Aorta (tissue), 5 donors: ENCODE measurements at regions not wholly inside any gene's neighbourhood (a gene's known extent, or its start where the extent isn't known, plus 50 kb on each side); places are given as distances from the start of the nearest gene placed in this dataset.
A peak's percentile ranks its signal among the peaks of the same experiment; 100 is the strongest.

Source experiments
- ATAC-seq: fragments of 200-7000 bp; cut with Tn5 transposase; one replicate; pipeline ENCODE4 v1.9.1; 2022; ENCODE audit warnings: moderate library complexity; ENCODE audit not compliant: low FRiP score
- DNase-seq, 2 donors: peaks; one replicate each; pipeline ENCODE4 v3.0.0-alpha.2; 2020
- H3K27ac ChIP-seq, 2 donors: one replicate each; pipeline ENCODE4 v1.5.1; 2013; ENCODE audit warnings: low read length in 2 of 2, mild to moderate bottlenecking in 2 of 2, moderate library complexity in 2 of 2, control low read depth in 1 of 2, inconsistent platforms in 1 of 2, low read depth in 1 of 2
- H3K27me3 ChIP-seq, 2 donors: one replicate each; pipeline ENCODE4 v1.6.1; 2013; ENCODE audit warnings: control low read depth in 1 of 2, low read length in 1 of 2, mild to moderate bottlenecking in 1 of 2, moderate library complexity in 1 of 2; ENCODE audit not compliant: insufficient read depth in 2 of 2, control insufficient read depth in 1 of 2
- H3K36me3 ChIP-seq, 2 donors: one replicate each; pipeline ENCODE4 v1.6.1; 2013; ENCODE audit warnings: control low read depth in 1 of 2, low read length in 1 of 2, mild to moderate bottlenecking in 1 of 2; ENCODE audit not compliant: insufficient read depth in 2 of 2, control insufficient read depth in 1 of 2
- H3K4me1 ChIP-seq, 2 donors: one replicate each; pipeline ENCODE4 v1.6.1; 2013; ENCODE audit warnings: low read length in 2 of 2, control low read depth in 1 of 2, mild to moderate bottlenecking in 1 of 2, moderate library complexity in 1 of 2; ENCODE audit not compliant: insufficient read depth in 2 of 2, control insufficient read depth in 1 of 2
- H3K4me3 ChIP-seq, 2 donors: one replicate each; pipeline ENCODE4 v1.5.1; 2013; ENCODE audit warnings: low read length in 2 of 2, control low read depth in 1 of 2, mild to moderate bottlenecking in 1 of 2
- H3K9me3 ChIP-seq: one replicate; pipeline ENCODE4 v1.6.1; 2013; ENCODE audit warnings: mild to moderate bottlenecking, low read length; ENCODE audit not compliant: control insufficient read depth
- WGBS, 2 donors: extraction: QIAGEN DNeasy Blood & Tissue Kit; methylation state at CpG; one replicate each; pipeline ENCODE4 v1.1.7; 2013; 5-methylcytosine and 5-hydroxymethylcytosine counted together
- intact Hi-C, 2 donors: fragments of 100-400 bp; cut with DNase I; formaldehyde crosslinking; loops; one replicate each; pipeline versions ENCODE4 v1.14.2 to v1.15.0; 2022
- donor health status: healthy with polysubstance abuse.
- donor health status: Bipolar disorder and iron deficiency.
- donor health status: DM: no; HTN: no; CAD: no.
- donor health status: DM: no; HTN: no; CAD: no.
- donor health status: DM: yes; HTN: yes; CAD: no.

DNA sequence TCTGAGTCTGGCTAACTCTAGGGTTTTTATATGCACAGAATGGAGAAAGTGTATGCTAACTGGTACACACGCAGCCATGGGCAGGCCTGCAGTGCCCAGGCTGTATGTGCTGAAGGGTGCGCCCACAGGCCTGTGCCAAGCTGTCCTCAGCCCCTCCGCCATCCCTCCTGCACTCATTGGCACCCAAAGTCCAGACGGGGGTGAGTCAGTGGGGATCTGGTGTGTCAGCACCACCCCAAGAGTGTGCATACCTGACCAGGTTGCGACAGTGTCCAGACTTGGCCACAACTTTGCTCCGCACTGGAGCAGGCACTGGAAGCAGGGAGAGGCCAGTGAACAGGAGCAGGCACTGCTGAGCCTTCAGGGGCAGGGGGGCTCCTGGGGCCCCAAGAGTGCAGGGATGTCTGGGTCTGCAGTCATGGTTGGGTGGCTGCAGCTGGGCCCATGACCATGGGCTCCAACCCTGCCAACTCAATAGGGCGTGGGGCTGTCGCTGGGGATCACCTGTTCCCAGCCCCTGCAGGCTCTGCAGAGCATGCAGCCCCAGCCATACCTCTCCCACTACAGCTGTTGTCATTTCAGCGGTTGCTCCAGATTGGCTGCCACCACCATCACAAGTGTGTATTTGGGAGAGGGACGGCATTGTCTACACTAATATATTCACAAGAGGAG, 717.8 kb downstream of the EPHA7 start:
- WGBS, 2 donors = 93 to 94% methylated on average over 10 of the region's 10 CpGs
- peak in 1 of 2 donors; percentile 50 for DNase-seq
- H3K36me3 ChIP-seq = no peaks in the 10 kb centered on the region
- H3K27me3 ChIP-seq = no peaks in the 10 kb centered on the region
- no peaks in the 10 kb centered on the region for H3K4me1 ChIP-seq
- H3K27ac ChIP-seq = no peak overlapping the region
- no peak overlapping the region for H3K4me3 ChIP-seq
- intact Hi-C loops = no loop called here
- H3K9me3 ChIP-seq = no peaks in the 10 kb centered on the region
- ATAC-seq = peak; percentile 68

DNA sequence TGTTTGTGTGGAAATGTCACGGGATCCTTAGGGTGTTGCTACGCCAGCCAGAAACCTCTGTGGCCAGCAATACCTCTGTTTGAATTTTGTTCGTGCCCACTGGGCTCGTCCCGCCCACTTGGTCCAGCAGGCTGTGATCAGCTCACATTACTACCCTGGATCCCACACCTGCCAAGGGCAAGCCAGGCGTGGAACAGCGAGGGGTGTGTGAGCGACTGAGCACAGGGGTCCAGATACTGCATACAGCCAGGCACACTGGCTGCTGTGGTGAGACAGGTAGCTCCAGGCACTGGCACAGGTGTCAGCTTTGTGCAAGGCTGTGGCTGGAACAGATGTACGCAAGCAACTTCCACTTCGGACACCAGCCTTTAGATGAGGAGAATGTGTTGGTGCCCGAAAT, 718.9 kb downstream of the EPHA7 start:
- WGBS, 2 donors = 92 to 94% methylated on average over 11 of the region's 11 CpGs
- H3K36me3 ChIP-seq = no peaks in the 10 kb centered on the region
- no peak overlapping the region for H3K27ac ChIP-seq
- no peaks in the 10 kb centered on the region for H3K4me1 ChIP-seq
- intact Hi-C loops = no loop called here
- H3K4me3 ChIP-seq = no peak overlapping the region
- H3K27me3 ChIP-seq = no peaks in the 10 kb centered on the region
- no peaks in the 10 kb centered on the region for H3K9me3 ChIP-seq
- ATAC-seq (peak; percentile 54), DNase-seq (peak in 1 of 2 donors; percentile 38)

DNA sequence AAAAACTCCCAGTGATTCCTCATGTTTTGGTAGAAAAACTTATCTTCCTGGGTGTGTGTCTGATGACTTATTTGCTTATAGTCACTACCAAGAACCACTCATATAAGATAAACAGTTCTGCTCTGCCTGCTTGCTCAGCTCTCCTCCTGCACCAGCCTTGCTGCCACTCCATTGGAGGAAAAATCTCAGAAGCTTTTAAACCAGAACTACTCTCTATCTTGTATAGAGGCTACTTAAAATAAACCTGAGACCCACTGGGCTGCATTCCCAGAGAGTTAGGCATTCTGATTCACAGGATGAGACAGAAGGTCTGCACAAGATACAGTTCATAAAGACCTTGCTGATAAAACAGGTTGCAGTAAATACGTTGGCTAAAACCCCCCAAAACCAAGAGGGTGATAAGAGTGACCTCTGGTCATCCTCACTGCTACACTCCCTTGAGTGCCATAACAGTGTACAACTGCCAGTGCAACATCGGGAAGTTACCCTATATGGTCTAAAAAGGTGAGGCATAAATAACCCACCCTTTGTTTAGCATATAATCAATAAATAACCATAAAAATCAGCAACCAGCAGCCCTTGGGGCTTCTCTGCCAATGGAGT, 728.3 kb downstream of the EPHA7 start:
- H3K4me3 ChIP-seq = no peak overlapping the region
- 68 to 69% methylated on average over 2 of the region's 2 CpGs for WGBS, 2 donors
- H3K4me1 ChIP-seq = no peaks in the 10 kb centered on the region
- no peaks in the 10 kb centered on the region for H3K27me3 ChIP-seq
- no peaks in the 10 kb centered on the region for H3K36me3 ChIP-seq
- no peaks in the 10 kb centered on the region for H3K9me3 ChIP-seq
- intact Hi-C loops = no loop called here
- H3K27ac ChIP-seq = no peak overlapping the region
- ATAC-seq (no peak), DNase-seq (no peak)

DNA sequence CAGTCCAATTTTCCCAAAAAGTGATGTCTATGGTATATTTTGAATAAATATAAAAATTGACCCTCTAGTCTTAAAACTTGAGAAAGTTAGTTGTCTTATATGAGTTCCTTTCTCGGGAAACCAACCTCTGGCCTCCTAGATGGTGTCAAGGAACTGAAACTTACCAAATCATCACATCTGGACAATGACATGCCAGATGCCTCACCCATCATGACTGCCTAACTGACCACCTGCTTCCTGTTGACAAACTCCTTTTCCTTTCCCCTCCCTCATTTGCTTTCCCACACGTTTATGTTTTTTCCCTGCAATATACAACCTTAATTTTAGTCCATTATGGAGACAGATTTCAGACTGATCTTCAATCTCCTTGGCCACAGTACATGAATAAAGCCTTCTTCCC, 731.0 kb downstream of the EPHA7 start:
- Histone ChIP-seq H3K36me3 (no peaks in the 10 kb centered on the region), H3K4me1 (no peaks in the 10 kb centered on the region), H3K27ac (no peak overlapping the region), H3K9me3 (no peaks in the 10 kb centered on the region), H3K27me3 (no peaks in the 10 kb centered on the region), H3K4me3 (no peak overlapping the region)
- intact Hi-C loops = no loop called here
- 62 to 68% methylated on average over 2 of the region's 2 CpGs for WGBS, 2 donors
- DNase-seq (no peak), ATAC-seq (no peak)

DNA sequence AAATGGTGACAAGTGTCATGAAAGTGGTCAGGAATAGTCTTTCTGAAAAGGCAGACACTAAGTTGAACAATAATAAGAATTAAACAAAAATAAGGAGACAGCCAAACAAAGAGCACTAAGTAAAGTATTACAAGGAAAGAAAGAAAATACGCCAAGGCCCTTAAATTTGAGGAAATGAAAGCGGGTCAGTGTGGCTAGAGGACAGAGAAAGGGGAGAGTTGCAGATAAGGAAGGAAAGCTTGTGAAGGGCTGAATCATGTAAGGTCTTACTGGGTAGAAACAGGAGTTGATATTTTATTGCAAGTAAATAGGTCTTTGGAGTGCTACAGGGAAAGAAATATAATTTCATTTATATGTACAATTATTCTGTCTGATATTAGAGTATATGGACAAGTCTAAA, 732.1 kb downstream of the EPHA7 start:
- no peaks in the 10 kb centered on the region for H3K9me3 ChIP-seq
- H3K27ac ChIP-seq = no peak overlapping the region
- H3K4me3 ChIP-seq = no peak overlapping the region
- WGBS, 2 donors = 88 to 92% methylated on average over 2 of the region's 2 CpGs
- ATAC-seq (no peak), DNase-seq (no peak)
- no peaks in the 10 kb centered on the region for H3K27me3 ChIP-seq
- H3K36me3 ChIP-seq = no peaks in the 10 kb centered on the region
- intact Hi-C loops = no loop called here
- no peaks in the 10 kb centered on the region for H3K4me1 ChIP-seq

DNA sequence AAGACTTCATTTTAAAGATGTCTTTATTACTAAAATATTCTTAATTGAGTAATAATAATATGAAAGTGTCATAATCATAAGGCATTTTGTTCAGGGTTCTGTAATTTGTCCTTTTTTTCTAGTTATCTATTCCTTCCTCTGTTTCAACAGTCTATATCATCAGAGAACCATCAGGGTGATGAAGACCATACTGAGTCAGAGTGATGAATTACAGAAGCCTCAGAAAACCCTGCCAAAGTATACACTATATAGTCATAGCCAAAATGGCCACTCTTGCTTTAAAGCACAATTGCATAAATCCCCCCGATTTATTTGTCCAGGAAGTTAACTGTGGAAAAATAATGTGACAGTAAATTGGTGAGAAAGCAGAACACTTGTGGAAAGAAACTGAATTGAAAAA, 735.0 kb downstream of the EPHA7 start:
- 15 to 28% methylated on average over 1 of the region's 1 CpG for WGBS, 2 donors
- Histone ChIP-seq H3K36me3 (no peaks in the 10 kb centered on the region), H3K27me3 (no peaks in the 10 kb centered on the region), H3K4me1 (no peaks in the 10 kb centered on the region), H3K4me3 (no peak overlapping the region), H3K27ac (no peak overlapping the region), H3K9me3 (no peaks in the 10 kb centered on the region)
- intact Hi-C loops = no loop called here
- ATAC-seq (no peak), DNase-seq (no peak)

DNA sequence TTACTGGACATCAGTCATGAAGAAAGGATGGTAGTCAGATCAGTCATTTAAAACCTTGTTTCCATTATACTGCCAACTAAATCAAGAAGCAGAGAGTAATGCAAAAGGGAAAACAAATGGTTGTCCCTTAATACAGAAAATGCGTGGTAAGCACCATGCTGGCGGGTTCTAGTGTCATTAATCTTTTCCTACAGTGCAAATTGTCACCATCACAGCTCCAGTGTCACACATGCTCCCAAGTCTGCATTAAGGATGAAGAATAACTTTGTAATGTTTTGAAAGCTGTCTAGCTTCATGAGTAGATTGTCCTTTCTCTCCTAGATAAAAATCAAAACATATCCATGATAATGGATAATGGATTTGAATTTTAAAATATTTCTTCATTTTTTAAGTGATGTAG, 735.6 kb downstream of the EPHA7 start:
- H3K27me3 ChIP-seq = no peaks in the 10 kb centered on the region
- no peaks in the 10 kb centered on the region for H3K4me1 ChIP-seq
- no peaks in the 10 kb centered on the region for H3K36me3 ChIP-seq
- H3K9me3 ChIP-seq = no peaks in the 10 kb centered on the region
- 42 to 44% methylated on average over 2 of the region's 2 CpGs for WGBS, 2 donors
- no peak overlapping the region for H3K4me3 ChIP-seq
- no peak for DNase-seq
- no peak overlapping the region for H3K27ac ChIP-seq
- intact Hi-C loops = no loop called here
- no peak for ATAC-seq

DNA sequence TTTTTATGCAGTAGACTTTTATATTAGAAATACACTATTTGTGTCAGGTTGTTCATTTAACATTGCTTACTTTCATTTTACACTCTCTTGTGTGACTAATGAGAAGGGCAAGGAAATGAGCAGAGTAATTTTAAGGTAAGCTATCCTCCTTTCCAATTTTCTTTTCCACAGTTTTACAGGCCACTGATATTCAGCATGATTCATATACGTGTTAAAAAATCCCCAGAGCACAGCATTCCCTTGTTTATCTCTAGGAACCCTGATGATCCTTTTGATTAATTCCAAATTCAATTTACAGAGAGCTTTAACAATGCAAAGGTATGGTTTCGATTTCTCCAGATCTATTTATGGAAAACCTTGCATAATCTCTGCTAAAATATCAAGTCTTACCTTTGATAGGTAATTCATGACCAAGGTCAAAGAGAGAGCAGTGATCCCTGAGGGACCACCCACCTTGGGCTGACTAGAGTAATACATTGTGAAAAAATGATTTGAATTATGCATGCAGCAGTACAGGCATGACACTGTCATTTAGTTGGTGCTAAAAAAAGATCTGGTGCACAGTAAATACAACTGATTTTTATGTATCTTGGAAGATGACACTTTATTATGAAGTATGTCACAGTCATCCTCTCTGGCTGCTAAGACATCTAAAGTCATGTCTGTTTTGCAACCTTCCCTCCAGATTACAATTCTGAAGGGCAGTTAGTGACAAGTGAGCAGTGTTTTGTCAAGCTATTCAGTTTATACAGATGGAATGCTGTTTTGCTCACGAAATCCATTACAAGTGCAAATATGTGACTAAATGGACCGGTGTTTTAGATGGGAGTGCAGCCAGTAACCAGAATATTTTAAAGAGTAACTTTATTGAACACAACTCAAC, 736.6 kb downstream of the EPHA7 start:
- Histone ChIP-seq H3K4me1 (no peaks in the 10 kb centered on the region), H3K36me3 (no peaks in the 10 kb centered on the region), H3K27me3 (no peaks in the 10 kb centered on the region), H3K27ac (no peak overlapping the region), H3K9me3 (no peaks in the 10 kb centered on the region), H3K4me3 (no peak overlapping the region)
- ATAC-seq = no peak
- intact Hi-C loops = no loop called here
- DNase-seq = no peak
- WGBS, 2 donors = 52 to 56% methylated on average over 4 of the region's 4 CpGs
